ENCODE measurements at regions not wholly inside any gene's neighbourhood (a gene's known extent, or its start where the extent isn't known, plus 50 kb on each side); places are given as distances from the start of the nearest gene placed in this dataset.

- TF ChIP-seq EZH2 (IDR thresholded peaks at IDR 0.05; ENCODE audit: borderline replicate concordance, low read length) (no peak), CTCF (conservative IDR thresholded peaks at IDR 0.05 in 1 of 2, IDR thresholded peaks at IDR 0.05 in 1 of 2; ENCODE audit: extremely low read depth in 1 of 2, insufficient read depth in 1 of 2, low read depth in 1 of 2, low read length in 2 of 2) (no peak)
Observed at GRCh38 chr5:96330530-96331140, 102.4 kb downstream of the PCSK1 start.

Data from mammary epithelial cell (primary cell).